HG03280 (cell line): ENCODE measurements at regions not wholly inside any gene's neighbourhood (a gene's known extent, or its start where the extent isn't known, plus 50 kb on each side); places are given as distances from the start of the nearest gene placed in this dataset.
A peak's percentile ranks its signal among the peaks of the same experiment; 100 is the strongest.

Source experiments
- ATAC-seq: cut with Tn5 transposase; IDR thresholded peaks from one replicate; pipeline ENCODE4 v1.9.1; 2021; ENCODE audit warnings: mild to moderate bottlenecking, moderate library complexity; ENCODE audit not compliant: unreplicated experiment

DNA sequence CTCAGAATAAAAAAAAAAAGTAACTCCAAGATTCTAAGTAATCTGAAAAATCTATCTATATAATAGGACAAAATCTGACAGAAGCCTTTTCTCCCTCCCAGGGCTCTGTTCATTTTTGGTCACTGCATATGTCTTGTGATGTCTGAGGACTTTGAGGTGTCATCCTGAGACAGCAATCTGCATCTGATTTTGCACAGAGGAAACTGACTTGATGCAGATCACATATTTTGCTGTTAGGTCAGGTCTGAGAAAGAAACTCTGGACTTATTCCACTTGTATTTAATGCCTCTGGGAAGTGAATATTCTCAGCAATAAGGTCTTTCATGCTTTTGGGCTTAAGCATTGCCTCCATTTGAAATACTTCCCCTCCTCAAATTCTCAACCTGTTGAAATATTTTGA lies 295.2 kb upstream of the THBS1 start:
- no peak for ATAC-seq

- ATAC-seq, result no peak
These were observed 294.2 kb upstream of the THBS1 start for GRCh38 chr15:39286706-39287105.

DNA sequence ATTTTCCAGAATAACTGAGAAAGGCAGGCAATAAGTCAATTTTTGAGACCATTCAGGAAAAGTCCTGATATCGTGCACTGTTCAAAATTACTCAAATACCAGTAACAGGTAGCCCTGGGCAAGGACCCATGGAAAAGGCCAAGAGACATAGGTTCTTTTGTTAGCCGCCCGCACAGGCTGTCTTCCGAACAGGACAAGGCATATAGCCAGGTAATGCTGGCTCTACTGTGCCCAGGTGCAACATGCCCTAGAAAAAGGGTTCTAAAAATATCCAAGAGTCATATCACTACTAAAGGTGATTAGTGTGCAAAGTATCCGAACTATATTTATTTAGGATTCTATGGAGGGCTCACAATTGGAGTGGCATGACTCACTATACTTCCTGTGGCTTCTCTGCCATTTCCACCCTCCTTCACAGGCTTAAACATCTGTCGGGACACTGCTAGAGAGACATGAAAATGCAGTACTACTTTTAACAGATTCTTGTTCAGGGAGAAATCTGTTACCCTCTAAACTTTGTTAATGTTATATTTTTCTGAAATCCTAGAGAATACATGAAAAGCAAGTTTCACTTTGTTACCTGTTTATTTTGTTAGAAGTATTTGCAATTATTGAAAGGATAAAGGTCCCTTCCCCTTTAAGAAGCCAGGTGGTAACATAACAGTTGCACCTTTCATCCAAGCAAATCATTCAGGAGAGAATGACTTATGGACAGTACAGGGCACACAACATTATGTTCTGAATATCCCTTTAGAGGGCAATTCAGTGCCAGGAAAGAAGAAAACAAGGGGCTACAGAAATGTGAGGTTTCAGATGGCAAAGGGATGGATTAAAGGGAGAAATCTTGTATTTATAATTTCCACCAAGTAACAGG lies 293.3 kb upstream of the THBS1 start:
- ATAC-seq, result no peak

GRCh38 chr15:39290711-39291435 lies 290.0 kb upstream of the THBS1 start:
- no peak for ATAC-seq

DNA sequence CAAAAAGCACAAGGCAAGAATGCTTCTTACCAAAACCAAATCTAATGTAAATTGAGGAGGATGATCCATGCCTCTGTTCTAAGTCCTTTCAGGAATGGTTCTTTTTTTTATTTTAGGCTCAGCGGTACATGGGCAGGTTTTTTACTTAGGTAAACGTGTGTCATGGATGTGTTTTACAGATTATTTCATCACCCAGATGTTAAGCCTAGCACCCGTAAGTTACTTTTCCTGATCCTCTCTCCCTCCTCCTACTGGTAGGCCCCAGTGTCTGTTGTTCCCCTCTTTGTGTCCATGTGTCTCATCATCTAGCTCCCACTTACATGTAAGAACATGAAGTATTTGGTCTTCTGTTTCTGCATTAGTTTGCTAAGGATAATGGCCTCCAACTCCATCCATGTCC lies 289.2 kb upstream of the THBS1 start:
- ATAC-seq, result no peak

- ATAC-seq, result peak; percentile 73
These were observed 283.9 kb upstream of the THBS1 start for GRCh38 chr15:39296955-39297354.

DNA sequence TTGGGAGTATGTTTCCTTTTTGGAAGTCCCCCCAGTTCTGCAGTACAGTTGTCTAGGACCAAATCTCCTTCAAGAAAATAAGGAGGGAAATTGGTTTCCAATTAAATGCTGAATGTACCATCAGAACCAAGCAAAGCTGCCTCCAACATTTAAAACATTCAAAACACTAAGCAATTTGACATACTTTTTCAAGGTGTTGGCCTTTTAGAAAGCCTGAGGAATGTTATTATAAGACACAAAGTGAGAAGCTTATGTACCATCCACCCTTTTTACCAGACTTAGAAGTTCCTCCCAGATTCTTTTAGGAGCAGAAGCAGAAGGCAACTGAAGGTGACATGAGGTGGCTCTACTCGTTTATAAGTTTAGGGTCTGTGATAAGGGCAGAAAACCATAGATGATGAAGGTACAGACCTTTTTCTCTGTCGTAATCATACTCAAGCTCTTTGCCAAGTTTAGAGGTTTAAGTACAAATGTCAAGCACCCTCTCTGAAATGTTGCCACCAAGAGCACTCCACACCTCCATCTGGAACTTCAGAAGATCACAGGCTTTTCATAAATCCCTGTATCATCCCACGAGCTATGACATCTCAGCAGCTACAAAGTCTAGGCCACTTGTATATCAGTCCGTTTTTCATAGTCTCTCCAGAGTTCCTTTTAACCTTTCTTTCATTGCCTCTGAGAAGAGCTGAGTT lies 282.5 kb upstream of the THBS1 start:
- ATAC-seq, result no peak

- no peak for ATAC-seq
These were observed 281.2 kb upstream of the THBS1 start for GRCh38 chr15:39299486-39300267.

GRCh38 chr15:39300451-39301153 lies 280.3 kb upstream of the THBS1 start:
- ATAC-seq, result no peak

DNA sequence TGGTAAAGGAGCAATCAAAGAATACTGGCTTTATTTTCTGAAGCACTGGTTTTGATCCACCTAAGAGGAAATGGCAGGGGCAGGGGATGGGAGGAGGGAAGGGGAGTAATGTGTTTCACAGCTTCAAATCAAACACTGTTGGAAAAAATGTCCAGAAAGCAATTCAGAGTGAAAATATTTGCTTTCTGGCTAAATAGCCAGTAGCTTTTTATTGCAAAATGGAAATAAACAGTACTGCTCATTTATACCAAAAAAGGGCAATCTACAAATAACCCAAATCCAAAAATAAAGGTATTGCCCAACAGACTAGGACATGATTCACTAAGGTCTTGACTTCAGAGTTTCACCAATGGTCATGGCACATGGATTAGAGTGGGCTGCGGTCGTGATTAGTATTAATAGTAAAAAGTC lies 279.3 kb upstream of the THBS1 start:
- ATAC-seq, result no peak

GRCh38 chr15:39302936-39303335 lies 277.9 kb upstream of the THBS1 start:
- ATAC-seq, result no peak

GRCh38 chr15:39304201-39304841 lies 276.6 kb upstream of the THBS1 start:
- no peak for ATAC-seq

- ATAC-seq, result no peak
These were observed 275.7 kb upstream of the THBS1 start for GRCh38 chr15:39304931-39305728.

GRCh38 chr15:39310633-39311032 lies 270.2 kb upstream of the THBS1 start:
- ATAC-seq, result no peak

DNA sequence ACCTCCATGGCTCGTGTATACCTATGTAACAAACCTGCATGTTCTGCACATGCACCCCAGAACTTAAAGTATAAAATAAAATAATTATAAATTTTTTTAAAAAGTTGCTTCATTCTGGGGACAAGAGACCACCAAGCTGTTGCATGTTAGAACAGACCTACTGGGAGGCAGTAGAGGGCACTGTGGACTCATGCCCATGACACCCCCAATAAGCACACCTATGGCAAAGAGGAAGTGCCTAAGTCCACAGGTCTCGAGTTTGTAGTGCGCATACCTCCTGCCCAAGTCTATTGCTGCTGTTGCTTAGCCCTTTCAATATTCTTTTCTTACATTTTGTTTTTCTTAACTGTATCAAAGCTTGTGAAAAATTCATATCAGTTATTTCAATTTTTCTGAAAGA lies 267.9 kb upstream of the THBS1 start:
- ATAC-seq, result no peak

GRCh38 chr15:39313467-39313866 lies 267.4 kb upstream of the THBS1 start:
- ATAC-seq, result no peak

DNA sequence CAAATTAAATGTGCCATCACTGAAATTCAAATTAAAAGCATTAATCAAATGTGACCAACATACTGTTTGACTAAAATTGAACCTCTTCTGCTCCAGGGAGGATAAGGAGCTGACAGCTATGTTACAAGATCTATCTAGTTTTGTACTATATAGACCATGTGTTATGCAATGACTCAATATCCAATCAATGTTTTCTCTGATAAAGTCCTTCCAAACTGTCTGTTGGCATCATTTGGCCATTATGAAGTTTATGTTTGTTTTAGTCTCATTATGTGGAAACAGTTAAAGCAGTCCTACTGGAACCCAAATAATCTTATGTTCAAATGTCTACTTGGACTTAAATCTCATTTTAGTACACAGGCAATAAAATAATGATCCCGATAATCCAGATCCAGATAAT lies 267.0 kb upstream of the THBS1 start:
- no peak for ATAC-seq

DNA sequence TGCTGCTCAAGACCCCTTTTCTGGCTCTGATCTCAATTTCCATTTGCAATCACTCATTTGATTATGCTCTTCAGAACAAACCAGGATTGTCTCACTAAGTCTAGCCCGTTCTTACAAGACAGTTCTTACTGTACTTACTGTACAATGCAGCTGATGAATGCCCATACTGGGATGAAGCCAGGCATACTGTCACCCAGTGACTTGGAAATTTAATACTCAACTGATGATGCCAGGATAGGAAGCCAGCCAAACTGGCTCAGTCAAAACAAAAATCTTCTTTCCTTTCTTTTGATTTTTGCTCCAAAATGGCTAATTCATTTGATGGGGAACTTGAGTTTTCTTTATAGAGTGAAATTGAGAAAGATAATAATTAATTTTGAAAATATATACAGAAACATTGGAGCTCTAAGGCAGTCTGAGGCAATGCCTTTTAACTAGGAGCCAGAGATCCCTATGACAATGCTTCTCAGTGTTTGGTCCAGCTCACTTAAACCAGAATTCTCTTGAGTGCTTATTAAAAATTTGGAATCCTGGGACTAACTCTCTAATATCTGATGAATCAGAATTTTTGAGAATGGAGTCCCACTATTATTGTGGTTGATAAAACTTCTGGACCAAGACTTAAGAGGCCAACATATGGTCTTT lies 265.6 kb upstream of the THBS1 start:
- no peak for ATAC-seq

DNA sequence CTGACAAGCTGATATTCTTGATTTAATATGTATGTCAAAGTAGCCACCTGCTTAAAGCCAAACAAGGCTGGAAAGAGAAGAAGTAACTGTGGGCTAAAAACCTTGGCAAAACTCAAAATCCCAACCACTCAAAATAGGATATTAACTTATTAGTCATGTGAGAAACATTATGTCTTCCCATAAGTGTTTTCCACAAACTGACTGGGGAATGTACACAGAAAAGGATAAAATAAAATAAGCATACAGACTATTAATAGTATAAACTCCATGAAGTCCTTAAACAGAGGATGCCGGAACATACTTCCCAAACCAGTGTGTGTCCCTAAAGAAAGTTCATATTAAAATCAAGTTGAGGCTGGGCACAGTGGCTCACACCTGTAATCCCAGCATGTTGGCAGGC lies 263.7 kb upstream of the THBS1 start:
- ATAC-seq, result no peak
